Ovary (tissue), 7 donors: ENCODE measurements at regions not wholly inside any gene's neighbourhood (a gene's known extent, or its start where the extent isn't known, plus 50 kb on each side); places are given as distances from the start of the nearest gene placed in this dataset.

Source experiments
- DNase-seq, 5 donors: peaks; one replicate each; pipeline ENCODE4 v3.0.0-alpha.2; 2019 to 2020
- H3K27ac ChIP-seq, 2 donors: fragments of 200-600 bp; one replicate each; pipeline versions ENCODE4 v1.5.1 to v1.8.0; 2019 to 2022
- H3K27me3 ChIP-seq: fragments of 200-600 bp; one replicate; pipeline ENCODE4 v1.8.0; 2022
- H3K36me3 ChIP-seq: fragments of 200-600 bp; sonication (generic); one replicate; pipeline ENCODE4 v1.5.1; 2019
- H3K4me1 ChIP-seq: one replicate; pipeline ENCODE4 v1.8.1; 2013; ENCODE audit warnings: mild to moderate bottlenecking, moderate library complexity; ENCODE audit not compliant: insufficient read depth
- H3K4me3 ChIP-seq: fragments of 200-600 bp; sonication (generic); one replicate; pipeline ENCODE4 v1.5.1; 2017
- H3K9me3 ChIP-seq, 2 donors: fragments of 200-600 bp in 1 of 2; sonication (generic) in 1 of 2; one replicate each; pipeline versions ENCODE4 v1.5.1 to v1.8.1; 2013 to 2019; ENCODE audit warnings: mild to moderate bottlenecking in 1 of 2, moderate library complexity in 1 of 2
- CTCF ChIP-seq, 3 donors: fragments of 450-650 bp in 2 of 3; fragments of 200-600 bp in 1 of 3; IDR thresholded peaks; one replicate each; pipeline versions ENCODE4 v1.5.1 to v1.8.0; 2016 to 2022; ENCODE audit warnings: antibody characterized with exemption in 3 of 3, mild to moderate bottlenecking in 1 of 3
- EP300 ChIP-seq: sonication (generic); formaldehyde crosslinking; IDR thresholded peaks from one replicate; pipeline ENCODE4 v1.6.1; 2017; ENCODE audit warnings: antibody characterized with exemption
- POLR2A ChIP-seq: fragments of 450-650 bp; IDR thresholded peaks from one replicate; pipeline ENCODE4 v1.6.1; 2017; ENCODE audit warnings: antibody characterized with exemption, mild to moderate bottlenecking, moderate library complexity
- WGBS, 3 donors: extraction: QIAGEN DNeasy Blood & Tissue Kit in 1 of 3; methylation state at CpG; one replicate each; pipeline versions ENCODE4 v1.1.5 to v1.1.7; 2013 to 2017; 5-methylcytosine and 5-hydroxymethylcytosine counted together
- intact Hi-C, 4 donors: fragments of 100-400 bp; cut with DNase I; formaldehyde crosslinking; loops; one replicate each; pipeline versions ENCODE4 v1.11.0 to v1.15.1; 2022 to 2023
- donor health status: DM: no; HTN: no; CAD: no; lungs with moderate emphysema.
- donor health status: DM: no; HTN: no; CAD: no.
- donor health status: Bipolar disorder and iron deficiency.
- donor health status: DM: no; HTN: no; CAD: no.
- donor health status: DM: yes; HTN: yes; CAD: no.

GRCh38 chr11:88448131-88448670 lies 110.7 kb upstream of the CTSC start:
- Histone ChIP-seq H3K4me3 (no peak overlapping the region), H3K9me3 (no peaks in the 10 kb centered on the region), H3K36me3 (no peaks in the 10 kb centered on the region), H3K4me1 (no peaks in the 10 kb centered on the region), H3K27ac (no peak overlapping the region), H3K27me3 (no peaks in the 10 kb centered on the region)
- TF ChIP-seq CTCF (IDR thresholded peaks at IDR 0.05) (no peak), EP300 (no peak), POLR2A (no peak)
- intact Hi-C loops: no loop called here
- WGBS, 3 donors: 79 to 81% (median 80%) methylated on average over 9 of the region's 9 CpGs
- no peak for DNase-seq

GRCh38 chr11:88447281-88447680 lies 109.7 kb upstream of the CTSC start:
- Histone ChIP-seq H3K27me3 (no peaks in the 10 kb centered on the region), H3K36me3 (no peaks in the 10 kb centered on the region), H3K27ac (no peak overlapping the region), H3K4me1 (no peaks in the 10 kb centered on the region), H3K4me3 (no peak overlapping the region), H3K9me3 (no peaks in the 10 kb centered on the region)
- 85 to 91% (median 87%) methylated on average over 1 of the region's 1 CpG for WGBS, 3 donors
- DNase-seq: no peak
- intact Hi-C loops: no loop called here
- TF ChIP-seq POLR2A: no peak

GRCh38 chr11:88439356-88439755 lies 101.8 kb upstream of the CTSC start:
- Histone ChIP-seq H3K27me3 (no peaks in the 10 kb centered on the region), H3K9me3 (no peaks in the 10 kb centered on the region), H3K4me3 (no peak overlapping the region), H3K36me3 (no peaks in the 10 kb centered on the region), H3K4me1 (no peaks in the 10 kb centered on the region), H3K27ac (no peak overlapping the region)
- 79 to 85% (median 84%) methylated on average over 3 of the region's 3 CpGs for WGBS, 3 donors
- DNase-seq: no peak
- no peak for TF ChIP-seq EP300
- no peak for TF ChIP-seq POLR2A
- no peak for TF ChIP-seq CTCF (IDR thresholded peaks at IDR 0.05)
- intact Hi-C loops: no loop called here

GRCh38 chr11:88438721-88439120 lies 101.2 kb upstream of the CTSC start:
- Histone ChIP-seq H3K36me3 (no peaks in the 10 kb centered on the region), H3K4me1 (no peaks in the 10 kb centered on the region), H3K4me3 (no peak overlapping the region), H3K9me3 (no peaks in the 10 kb centered on the region), H3K27ac (no peak overlapping the region), H3K27me3 (no peaks in the 10 kb centered on the region)
- WGBS, 3 donors: 50 to 73% (median 72%) methylated on average over 2 of the region's 2 CpGs
- intact Hi-C loops: no loop called here
- DNase-seq: no peak
- TF ChIP-seq EP300 (no peak), POLR2A (no peak), CTCF (IDR thresholded peaks at IDR 0.05) (no peak)

- 80 to 85% (median 84%) methylated on average over 2 of the region's 2 CpGs for WGBS, 3 donors
- no peak for DNase-seq
- intact Hi-C loops: no loop called here
These were observed 97.9 kb upstream of the CTSC start for GRCh38 chr11:88435415-88435814.

More at GRCh38 chr11:88435415-88435814, 97.9 kb upstream of the CTSC start:
- Histone ChIP-seq H3K36me3 (no peaks in the 10 kb centered on the region), H3K4me3 (no peak overlapping the region), H3K27me3 (no peaks in the 10 kb centered on the region), H3K9me3 (no peaks in the 10 kb centered on the region), H3K27ac (no peak overlapping the region), H3K4me1 (no peaks in the 10 kb centered on the region)
- TF ChIP-seq EP300 (no peak), CTCF (IDR thresholded peaks at IDR 0.05) (no peak), POLR2A (no peak)
